ENCODE measurements at regions not wholly inside any gene's neighbourhood (a gene's known extent, or its start where the extent isn't known, plus 50 kb on each side); places are given as distances from the start of the nearest gene placed in this dataset.
"Not testable (repeated sequence)": the region's sequence is repeated elsewhere in the genome, so short reads cannot be mapped to it uniquely, and the experiment has no call there.

GRCh38 chr13:89515948-89516347, 1831.5 kb upstream of the MIR17HG start:
- DNase-seq, result no peak

- DNase-seq, result no peak
Observed at GRCh38 chr13:89518289-89519077, 1829.0 kb upstream of the MIR17HG start.

- no peak for DNase-seq
Observed at GRCh38 chr13:89520468-89520867, 1827.0 kb upstream of the MIR17HG start.

- not testable (repeated sequence) for DNase-seq
Observed at GRCh38 chr13:89521672-89522071, 1825.8 kb upstream of the MIR17HG start.

GRCh38 chr13:89541091-89542030, 1806.1 kb upstream of the MIR17HG start:
- no peak for DNase-seq

GRCh38 chr13:89550938-89551337, 1796.5 kb upstream of the MIR17HG start:
- DNase-seq, result peak; percentile 12

GRCh38 chr13:89554801-89555200, 1792.7 kb upstream of the MIR17HG start:
- DNase-seq, result no peak

GRCh38 chr13:89565476-89566100, 1781.9 kb upstream of the MIR17HG start:
- no peak for DNase-seq

GRCh38 chr13:89567025-89567424, 1780.5 kb upstream of the MIR17HG start:
- no peak for DNase-seq

- peak; percentile 63 for DNase-seq
Observed at GRCh38 chr13:89568276-89568675, 1779.2 kb upstream of the MIR17HG start.

- DNase-seq, result no peak
Observed at GRCh38 chr13:89568746-89569145, 1778.7 kb upstream of the MIR17HG start.

GRCh38 chr13:89571676-89572075, 1775.8 kb upstream of the MIR17HG start:
- no peak for DNase-seq

GRCh38 chr13:89574077-89574476, 1773.4 kb upstream of the MIR17HG start:
- DNase-seq, result no peak

GRCh38 chr13:89577301-89577700, 1770.2 kb upstream of the MIR17HG start:
- no peak for DNase-seq

- DNase-seq, result peak; percentile 0
Observed at GRCh38 chr13:89584058-89584620, 1763.3 kb upstream of the MIR17HG start.

GRCh38 chr13:89602655-89603054, 1744.8 kb upstream of the MIR17HG start:
- DNase-seq, result no peak

GRCh38 chr13:89603187-89603586, 1744.3 kb upstream of the MIR17HG start:
- DNase-seq, result no peak

- no peak for DNase-seq
Observed at GRCh38 chr13:89609318-89609717, 1738.2 kb upstream of the MIR17HG start.

- DNase-seq, result no peak
Observed at GRCh38 chr13:89610331-89610730, 1737.2 kb upstream of the MIR17HG start.

- DNase-seq, result no peak
Observed at GRCh38 chr13:89610881-89611280, 1736.6 kb upstream of the MIR17HG start.

GRCh38 chr13:89627996-89628395, 1719.5 kb upstream of the MIR17HG start:
- no peak for DNase-seq

GRCh38 chr13:89628567-89628966, 1718.9 kb upstream of the MIR17HG start:
- DNase-seq, result no peak

- DNase-seq, result no peak
Observed at GRCh38 chr13:89650226-89650625, 1697.3 kb upstream of the MIR17HG start.
